ENCODE measurements at regions not wholly inside any gene's neighbourhood (a gene's known extent, or its start where the extent isn't known, plus 50 kb on each side); places are given as distances from the start of the nearest gene placed in this dataset.

- H3K4me3 Mint-ChIP-seq = no peak overlapping the region
- no peak overlapping the region for H3K27ac Mint-ChIP-seq
- ATAC-seq = no peak
- no peaks in the 10 kb centered on the region for H3K36me3 Mint-ChIP-seq
- no peaks in the 10 kb centered on the region for H3K9me3 Mint-ChIP-seq
- DNase-seq (ENCODE audit: low spot score in 2 of 2) = no peak
- no peaks in the 10 kb centered on the region for H3K4me1 Mint-ChIP-seq
These were observed 57.6 kb downstream of the JRKL start for GRCh38 chr11:96447208-96448110.

- Mint-ChIP-seq H3K9me3 (no peaks in the 10 kb centered on the region), H3K4me3 (no peak overlapping the region)
- no peak for ATAC-seq
These were observed 58.4 kb downstream of the JRKL start for GRCh38 chr11:96448225-96448624.

GRCh38 chr11:96456111-96456510, 66.3 kb downstream of the JRKL start:
- no peak overlapping the region for H3K4me3 Mint-ChIP-seq
- no peaks in the 10 kb centered on the region for H3K4me1 Mint-ChIP-seq
- H3K9me3 Mint-ChIP-seq = peaks cover 3% of the 10 kb centered on the region
- H3K27ac Mint-ChIP-seq = no peak overlapping the region
- ATAC-seq (no peak), DNase-seq (ENCODE audit: low spot score in 2 of 2) (no peak)
- no peaks in the 10 kb centered on the region for H3K36me3 Mint-ChIP-seq

More at GRCh38 chr11:96448225-96448624, 58.4 kb downstream of the JRKL start:
- H3K27ac Mint-ChIP-seq = no peak overlapping the region
- no peaks in the 10 kb centered on the region for H3K4me1 Mint-ChIP-seq
- no peaks in the 10 kb centered on the region for H3K36me3 Mint-ChIP-seq
- DNase-seq (ENCODE audit: low spot score in 2 of 2) = no peak

- H3K27ac Mint-ChIP-seq = no peak overlapping the region
- no peak for DNase-seq (ENCODE audit: low spot score in 2 of 2)
- ATAC-seq = no peak
- no peak overlapping the region for H3K4me3 Mint-ChIP-seq
- no peaks in the 10 kb centered on the region for H3K4me1 Mint-ChIP-seq
- H3K9me3 Mint-ChIP-seq = peaks cover 3% of the 10 kb centered on the region
- H3K36me3 Mint-ChIP-seq = no peaks in the 10 kb centered on the region
These were observed 69.9 kb downstream of the JRKL start for GRCh38 chr11:96459751-96460150.

- no peaks in the 10 kb centered on the region for H3K9me3 Mint-ChIP-seq
- no peak overlapping the region for H3K27ac Mint-ChIP-seq
- H3K4me1 Mint-ChIP-seq = no peaks in the 10 kb centered on the region
- DNase-seq (ENCODE audit: low spot score in 2 of 2) (no peak), ATAC-seq (no peak)
- H3K4me3 Mint-ChIP-seq = no peak overlapping the region
- no peaks in the 10 kb centered on the region for H3K36me3 Mint-ChIP-seq
These were observed 72.1 kb downstream of the JRKL start for GRCh38 chr11:96461871-96462270.

GRCh38 chr11:96464700-96465307, 75.0 kb downstream of the JRKL start:
- DNase-seq (ENCODE audit: low spot score in 2 of 2) = no peak
- ATAC-seq = peak; percentile 72
- H3K27ac Mint-ChIP-seq = no peak overlapping the region
- no peaks in the 10 kb centered on the region for H3K9me3 Mint-ChIP-seq
- H3K4me3 Mint-ChIP-seq = peak overlapping the region; percentile 41
- H3K4me1 Mint-ChIP-seq = no peaks in the 10 kb centered on the region
- no peaks in the 10 kb centered on the region for H3K36me3 Mint-ChIP-seq

GRCh38 chr11:96465512-96465911, 75.7 kb downstream of the JRKL start:
- ATAC-seq (no peak), DNase-seq (ENCODE audit: low spot score in 2 of 2) (no peak)
- no peaks in the 10 kb centered on the region for H3K4me1 Mint-ChIP-seq
- H3K4me3 Mint-ChIP-seq = no peak overlapping the region
- H3K27ac Mint-ChIP-seq = no peak overlapping the region
- no peaks in the 10 kb centered on the region for H3K36me3 Mint-ChIP-seq
- H3K9me3 Mint-ChIP-seq = no peaks in the 10 kb centered on the region

GRCh38 chr11:96466607-96467006, 76.8 kb downstream of the JRKL start:
- H3K4me1 Mint-ChIP-seq = no peaks in the 10 kb centered on the region
- ATAC-seq (no peak), DNase-seq (ENCODE audit: low spot score in 2 of 2) (no peak)
- H3K36me3 Mint-ChIP-seq = no peaks in the 10 kb centered on the region
- H3K4me3 Mint-ChIP-seq = no peak overlapping the region
- H3K27ac Mint-ChIP-seq = no peak overlapping the region
- H3K9me3 Mint-ChIP-seq = no peaks in the 10 kb centered on the region

- Mint-ChIP-seq H3K9me3 (peaks cover 5% of the 10 kb centered on the region), H3K27ac (peak overlapping the region; percentile 36), H3K4me1 (no peaks in the 10 kb centered on the region), H3K36me3 (no peaks in the 10 kb centered on the region), H3K4me3 (no peak overlapping the region)
- ATAC-seq = no peak
- DNase-seq (ENCODE audit: low spot score in 2 of 2) = no peak
These were observed 80.0 kb downstream of the JRKL start for GRCh38 chr11:96469776-96470175.

GRCh38 chr11:96470521-96470920, 80.7 kb downstream of the JRKL start:
- H3K36me3 Mint-ChIP-seq = no peaks in the 10 kb centered on the region

GRCh38 chr11:96472085-96472484, 82.3 kb downstream of the JRKL start:
- Mint-ChIP-seq H3K36me3 (no peaks in the 10 kb centered on the region), H3K27ac (no peak overlapping the region), H3K4me1 (no peaks in the 10 kb centered on the region), H3K4me3 (no peak overlapping the region), H3K9me3 (peaks cover 11% of the 10 kb centered on the region)
- DNase-seq (ENCODE audit: low spot score in 2 of 2) (no peak), ATAC-seq (peak; percentile 45)

More at GRCh38 chr11:96470521-96470920, 80.7 kb downstream of the JRKL start:
- Mint-ChIP-seq H3K9me3 (peaks cover 10% of the 10 kb centered on the region), H3K4me3 (no peak overlapping the region), H3K27ac (peak overlapping the region; percentile 36), H3K4me1 (no peaks in the 10 kb centered on the region)
- no peak for DNase-seq (ENCODE audit: low spot score in 2 of 2)
- no peak for ATAC-seq

GRCh38 chr11:96474263-96474662, 84.5 kb downstream of the JRKL start:
- Mint-ChIP-seq H3K4me3 (no peak overlapping the region), H3K27ac (no peak overlapping the region), H3K9me3 (peaks cover 11% of the 10 kb centered on the region), H3K36me3 (no peaks in the 10 kb centered on the region), H3K4me1 (no peaks in the 10 kb centered on the region)
- DNase-seq (ENCODE audit: low spot score in 2 of 2) (no peak), ATAC-seq (no peak)

GRCh38 chr11:96481204-96481603, 91.4 kb downstream of the JRKL start:
- H3K27ac Mint-ChIP-seq = no peak overlapping the region

GRCh38 chr11:96481771-96482170, 92.0 kb downstream of the JRKL start:
- no peak overlapping the region for H3K4me3 Mint-ChIP-seq
- DNase-seq (ENCODE audit: low spot score in 2 of 2) = no peak
- no peak overlapping the region for H3K27ac Mint-ChIP-seq
- ATAC-seq = no peak
- no peaks in the 10 kb centered on the region for H3K9me3 Mint-ChIP-seq
- H3K36me3 Mint-ChIP-seq = no peaks in the 10 kb centered on the region
- no peaks in the 10 kb centered on the region for H3K4me1 Mint-ChIP-seq

More at GRCh38 chr11:96481204-96481603, 91.4 kb downstream of the JRKL start:
- no peak for DNase-seq (ENCODE audit: low spot score in 2 of 2)
- Mint-ChIP-seq H3K4me3 (no peak overlapping the region), H3K4me1 (no peaks in the 10 kb centered on the region), H3K9me3 (no peaks in the 10 kb centered on the region), H3K36me3 (no peaks in the 10 kb centered on the region)
- ATAC-seq = no peak

GRCh38 chr11:96482193-96482592, 92.4 kb downstream of the JRKL start:
- H3K36me3 Mint-ChIP-seq = no peaks in the 10 kb centered on the region
- no peak overlapping the region for H3K4me3 Mint-ChIP-seq
- ATAC-seq = no peak
- no peaks in the 10 kb centered on the region for H3K9me3 Mint-ChIP-seq
- H3K27ac Mint-ChIP-seq = no peak overlapping the region
- H3K4me1 Mint-ChIP-seq = no peaks in the 10 kb centered on the region
- DNase-seq (ENCODE audit: low spot score in 2 of 2) = no peak

GRCh38 chr11:96483374-96483955, 93.7 kb downstream of the JRKL start:
- Mint-ChIP-seq H3K27ac (no peak overlapping the region), H3K9me3 (no peaks in the 10 kb centered on the region), H3K4me1 (no peaks in the 10 kb centered on the region), H3K4me3 (no peak overlapping the region), H3K36me3 (no peaks in the 10 kb centered on the region)
- DNase-seq (ENCODE audit: low spot score in 2 of 2) = no peak
- no peak for ATAC-seq

All from stimulated activated effector memory CD8-positive, alpha-beta T cell treated with anti-CD3 and anti-CD28 coated beads, Interleukin-12 subunit alpha, Interleukin-12 subunit beta, amount 100 ng/mL, for 72 hours (primary cell).